Mesodermal cell (in vitro differentiated cells): ENCODE measurements at regions not wholly inside any gene's neighbourhood (a gene's known extent, or its start where the extent isn't known, plus 50 kb on each side); places are given as distances from the start of the nearest gene placed in this dataset.
"Not testable (repeated sequence)": the region's sequence is repeated elsewhere in the genome, so short reads cannot be mapped to it uniquely, and the experiment has no call there.

Experiments used
- H3K27ac ChIP-seq: 2 replicates; pipeline ENCODE4 v1.7.0; 2013; ENCODE audit warnings: mild to moderate bottlenecking, low read depth, low read length, moderate library complexity; ENCODE audit not compliant: severe bottlenecking
- H3K36me3 ChIP-seq: 2 replicates; pipeline ENCODE4 v1.7.1; 2013; ENCODE audit warnings: mild to moderate bottlenecking, low read length, moderate library complexity; ENCODE audit not compliant: control insufficient read depth, insufficient read depth
- H3K4me1 ChIP-seq: one replicate; pipeline ENCODE4 v1.7.1; 2013; ENCODE audit warnings: mild to moderate bottlenecking, low read length; ENCODE audit not compliant: insufficient read depth, control insufficient read depth, poor library complexity, severe bottlenecking
- H3K4me3 ChIP-seq: 2 replicates; pipeline ENCODE4 v1.7.0; 2013; ENCODE audit warnings: low read length, control low read depth, mild to moderate bottlenecking; ENCODE audit not compliant: insufficient read depth, poor library complexity, severe bottlenecking; ENCODE audit errors: extremely low read depth
- H3K9me3 ChIP-seq: 2 replicates; pipeline ENCODE4 v1.7.1; 2013; ENCODE audit warnings: mild to moderate bottlenecking, low read length, moderate library complexity; ENCODE audit not compliant: control insufficient read depth
- WGBS, 2 experiments: methylation state at CpG; one replicate each; pipeline ENCODE4 v1.1.5; 2013; ENCODE audit warnings: missing lambda C conversion rate in 2 of 2; ENCODE audit not compliant: insufficient coverage in 2 of 2; 5-methylcytosine and 5-hydroxymethylcytosine counted together

GRCh38 chr7:66430164-66430545, 198.5 kb upstream of the KCTD7 start:
- Histone ChIP-seq H3K9me3 (no peaks in the 10 kb centered on the region), H3K4me1 (no peaks in the 10 kb centered on the region), H3K4me3 (no peak overlapping the region), H3K36me3 (peaks cover 3% of the 10 kb centered on the region), H3K27ac (no peak overlapping the region)
- WGBS, 2 experiments: 97 to 100% methylated on average over 4 to 5 of the region's 5 CpGs

- not testable (repeated sequence) for H3K4me3 ChIP-seq, H3K4me1 ChIP-seq, H3K27ac ChIP-seq, H3K9me3 ChIP-seq, H3K36me3 ChIP-seq
- WGBS, 2 experiments: no CpG with 5 or more reads among the region's 1 CpG
Observed at GRCh38 chr7:66438703-66439405, 189.8 kb upstream of the KCTD7 start.

- WGBS, 2 experiments: 83 to 92% methylated on average over 2 to 3 of the region's 4 CpGs
- Histone ChIP-seq H3K4me3 (no peak overlapping the region), H3K4me1 (no peaks in the 10 kb centered on the region), H3K36me3 (no peaks in the 10 kb centered on the region), H3K27ac (no peak overlapping the region), H3K9me3 (no peaks in the 10 kb centered on the region)
Observed at GRCh38 chr7:66442385-66442784, 186.3 kb upstream of the KCTD7 start.

GRCh38 chr7:66443946-66444345, 184.7 kb upstream of the KCTD7 start:
- no peak overlapping the region for H3K27ac ChIP-seq
- no peaks in the 10 kb centered on the region for H3K9me3 ChIP-seq
- H3K4me1 ChIP-seq: no peaks in the 10 kb centered on the region
- no peaks in the 10 kb centered on the region for H3K36me3 ChIP-seq
- no peak overlapping the region for H3K4me3 ChIP-seq

- H3K27ac ChIP-seq, H3K4me1 ChIP-seq: not testable (repeated sequence)
- WGBS, 2 experiments: no CpG with 5 or more reads among the region's 2 CpGs
Observed at GRCh38 chr7:66447007-66447406, 181.7 kb upstream of the KCTD7 start.

GRCh38 chr7:66450814-66451213, 177.9 kb upstream of the KCTD7 start:
- H3K27ac ChIP-seq, H3K36me3 ChIP-seq, H3K4me3 ChIP-seq, H3K9me3 ChIP-seq, H3K4me1 ChIP-seq: not testable (repeated sequence)
- WGBS, 2 experiments: 100% methylated on average over 1 of the region's 2 CpGs

More at GRCh38 chr7:66447007-66447406, 181.7 kb upstream of the KCTD7 start:
- H3K9me3 ChIP-seq, H3K4me3 ChIP-seq, H3K36me3 ChIP-seq: not testable (repeated sequence)

- H3K4me3 ChIP-seq, H3K36me3 ChIP-seq, H3K27ac ChIP-seq, H3K9me3 ChIP-seq, H3K4me1 ChIP-seq: not testable (repeated sequence)
- 60 to 71% methylated on average over 1 of the region's 2 CpGs for WGBS, 2 experiments
Observed at GRCh38 chr7:66451713-66452112, 177.0 kb upstream of the KCTD7 start.

- no peak overlapping the region for H3K27ac ChIP-seq
- H3K4me1 ChIP-seq: no peaks in the 10 kb centered on the region
- H3K4me3 ChIP-seq: no peak overlapping the region
- no peaks in the 10 kb centered on the region for H3K9me3 ChIP-seq
- H3K36me3 ChIP-seq: no peaks in the 10 kb centered on the region
- WGBS, 2 experiments: 92 to 100% methylated on average over 2 of the region's 2 CpGs
Observed at GRCh38 chr7:66452165-66452564, 176.5 kb upstream of the KCTD7 start.

GRCh38 chr7:66453340-66453739, 175.3 kb upstream of the KCTD7 start:
- WGBS, 2 experiments: 94 to 100% methylated on average over 6 of the region's 6 CpGs
- Histone ChIP-seq H3K36me3 (no peaks in the 10 kb centered on the region), H3K4me1 (no peaks in the 10 kb centered on the region), H3K27ac (no peak overlapping the region), H3K4me3 (no peak overlapping the region), H3K9me3 (no peaks in the 10 kb centered on the region)

- no peak overlapping the region for H3K4me3 ChIP-seq
- H3K27ac ChIP-seq: no peak overlapping the region
- WGBS, 2 experiments: 100% methylated on average over 1 of the region's 5 CpGs; no CpG with 5 or more reads in 1 of the 2 experiments
- no peaks in the 10 kb centered on the region for H3K9me3 ChIP-seq
- H3K4me1 ChIP-seq: no peaks in the 10 kb centered on the region
- H3K36me3 ChIP-seq: no peaks in the 10 kb centered on the region
Observed at GRCh38 chr7:66454600-66455225, 174.0 kb upstream of the KCTD7 start.

GRCh38 chr7:66455432-66455831, 173.2 kb upstream of the KCTD7 start:
- not testable (repeated sequence) for H3K27ac ChIP-seq, H3K9me3 ChIP-seq, H3K4me1 ChIP-seq, H3K36me3 ChIP-seq, H3K4me3 ChIP-seq
- WGBS, 2 experiments: no CpG with 5 or more reads among the region's 1 CpG
